ENCODE measurements at regions not wholly inside any gene's neighbourhood (a gene's known extent, or its start where the extent isn't known, plus 50 kb on each side); places are given as distances from the start of the nearest gene placed in this dataset.
"Not testable (repeated sequence)": the region's sequence is repeated elsewhere in the genome, so short reads cannot be mapped to it uniquely, and the experiment has no call there.

- H3K4me3 ChIP-seq (ENCODE audit: low read depth, low read length): no peak overlapping the region
- in situ Hi-C loops (cut with HindIII; ENCODE audit: low sequenced_read_pairs): no loop called here
- DNase-seq (ENCODE audit: low read depth, low spot score): no peak
- TF ChIP-seq, protein P1, sequence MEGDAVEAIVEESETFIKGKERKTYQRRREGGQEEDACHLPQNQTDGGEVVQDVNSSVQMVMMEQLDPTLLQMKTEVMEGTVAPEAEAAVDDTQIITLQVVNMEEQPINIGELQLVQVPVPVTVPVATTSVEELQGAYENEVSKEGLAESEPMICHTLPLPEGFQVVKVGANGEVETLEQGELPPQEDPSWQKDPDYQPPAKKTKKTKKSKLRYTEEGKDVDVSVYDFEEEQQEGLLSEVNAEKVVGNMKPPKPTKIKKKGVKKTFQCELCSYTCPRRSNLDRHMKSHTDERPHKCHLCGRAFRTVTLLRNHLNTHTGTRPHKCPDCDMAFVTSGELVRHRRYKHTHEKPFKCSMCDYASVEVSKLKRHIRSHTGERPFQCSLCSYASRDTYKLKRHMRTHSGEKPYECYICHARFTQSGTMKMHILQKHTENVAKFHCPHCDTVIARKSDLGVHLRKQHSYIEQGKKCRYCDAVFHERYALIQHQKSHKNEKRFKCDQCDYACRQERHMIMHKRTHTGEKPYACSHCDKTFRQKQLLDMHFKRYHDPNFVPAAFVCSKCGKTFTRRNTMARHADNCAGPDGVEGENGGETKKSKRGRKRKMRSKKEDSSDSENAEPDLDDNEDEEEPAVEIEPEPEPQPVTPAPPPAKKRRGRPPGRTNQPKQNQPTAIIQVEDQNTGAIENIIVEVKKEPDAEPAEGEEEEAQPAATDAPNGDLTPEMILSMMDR (IDR thresholded peaks at IDR 0.05; ENCODE audit: low read depth, low read length): no peak
Observed at GRCh38 chr4:163703251-163703650, 208.8 kb downstream of the TMA16 start.

- H3K4me3 ChIP-seq (ENCODE audit: low read depth, low read length): no peak overlapping the region
- in situ Hi-C loops (cut with HindIII; ENCODE audit: low sequenced_read_pairs): no loop called here
- no peak for DNase-seq (ENCODE audit: low read depth, low spot score)
- TF ChIP-seq, protein P1 (IDR thresholded peaks at IDR 0.05; ENCODE audit: low read depth, low read length): no peak
Observed at GRCh38 chr4:163707873-163708272, 213.4 kb downstream of the TMA16 start.

DNA sequence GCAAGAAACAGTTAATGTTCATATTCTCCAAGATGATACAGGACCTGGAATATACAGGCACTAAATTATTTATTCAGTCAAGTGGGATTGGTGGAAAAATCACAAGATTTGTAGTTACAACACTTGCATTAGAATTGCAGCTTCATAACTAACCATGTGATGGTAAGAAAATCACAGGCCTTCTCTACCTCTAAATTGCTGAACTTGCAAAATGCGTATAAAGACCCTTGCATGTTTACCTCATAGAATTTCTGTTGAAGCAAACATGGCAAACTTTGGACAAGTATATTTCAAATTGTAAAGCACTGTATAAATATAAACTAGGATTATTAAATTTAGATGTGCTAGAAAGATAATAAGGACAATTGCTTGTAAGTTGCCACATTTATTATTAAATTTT, 215.1 kb downstream of the TMA16 start:
- no peak for DNase-seq (ENCODE audit: low read depth, low spot score)
- TF ChIP-seq, protein P1 (IDR thresholded peaks at IDR 0.05; ENCODE audit: low read depth, low read length): no peak
- in situ Hi-C loops (cut with HindIII; ENCODE audit: low sequenced_read_pairs): no loop called here
- no peak overlapping the region for H3K4me3 ChIP-seq (ENCODE audit: low read depth, low read length)

DNA sequence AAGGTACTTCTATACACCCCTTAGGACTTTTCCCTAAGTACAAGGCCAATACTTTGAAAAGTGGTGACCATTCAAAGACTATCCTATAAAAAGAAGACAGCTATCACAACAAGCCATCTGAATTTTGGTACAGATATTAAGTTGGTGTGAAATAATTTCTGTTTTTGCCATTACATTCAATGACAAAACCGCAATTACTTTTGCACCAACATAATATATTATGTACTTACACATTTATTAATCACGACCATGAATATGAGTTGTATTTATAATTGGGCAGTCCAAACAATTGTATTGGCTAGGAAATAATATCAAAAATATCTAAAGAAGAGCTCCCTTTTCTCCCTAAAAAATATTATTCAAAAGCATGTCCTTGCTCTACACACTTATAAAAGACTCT, 215.7 kb downstream of the TMA16 start:
- no peak overlapping the region for H3K4me3 ChIP-seq (ENCODE audit: low read depth, low read length)
- no peak for DNase-seq (ENCODE audit: low read depth, low spot score)
- in situ Hi-C loops (cut with HindIII; ENCODE audit: low sequenced_read_pairs): no loop called here
- TF ChIP-seq, protein P1 (IDR thresholded peaks at IDR 0.05; ENCODE audit: low read depth, low read length): no peak

DNA sequence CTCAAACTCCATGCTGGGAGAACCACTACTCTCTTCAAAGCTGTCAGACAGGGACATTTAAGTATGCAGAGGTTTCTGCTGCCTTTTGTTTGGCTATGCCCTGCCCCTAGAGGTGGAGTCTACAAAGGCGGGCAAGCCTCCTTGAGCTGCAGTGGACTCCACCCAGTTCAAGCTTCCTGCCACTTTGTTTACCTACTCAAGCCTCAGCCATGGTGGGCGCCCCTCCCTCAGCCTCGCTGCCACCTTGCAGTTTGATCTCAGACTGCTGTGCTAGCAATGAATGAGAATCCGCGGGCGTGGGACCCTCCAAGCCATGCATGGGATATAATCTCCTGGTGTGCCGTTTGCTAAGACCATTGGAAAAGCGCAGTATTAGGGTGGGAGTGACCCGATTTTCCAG, 230.0 kb downstream of the TMA16 start:
- in situ Hi-C loops (cut with HindIII; ENCODE audit: low sequenced_read_pairs); H3K4me3 ChIP-seq (ENCODE audit: low read depth, low read length); DNase-seq (ENCODE audit: low read depth, low spot score): not testable (repeated sequence)

- no peak overlapping the region for H3K4me3 ChIP-seq (ENCODE audit: low read depth, low read length)
- in situ Hi-C loops (cut with HindIII; ENCODE audit: low sequenced_read_pairs): no loop called here
- no peak for DNase-seq (ENCODE audit: low read depth, low spot score)
- TF ChIP-seq, protein P1 (IDR thresholded peaks at IDR 0.05; ENCODE audit: low read depth, low read length): no peak
Observed at GRCh38 chr4:163726641-163727040, 232.2 kb downstream of the TMA16 start.

GRCh38 chr4:163731071-163731470, 236.6 kb downstream of the TMA16 start:
- TF ChIP-seq, protein P1 (IDR thresholded peaks at IDR 0.05; ENCODE audit: low read depth, low read length): no peak
- no peak overlapping the region for H3K4me3 ChIP-seq (ENCODE audit: low read depth, low read length)
- no peak for DNase-seq (ENCODE audit: low read depth, low spot score)
- in situ Hi-C loops (cut with HindIII; ENCODE audit: low sequenced_read_pairs): no loop called here
